Mesendoderm (in vitro differentiated cells): ENCODE measurements at regions not wholly inside any gene's neighbourhood (a gene's known extent, or its start where the extent isn't known, plus 50 kb on each side); places are given as distances from the start of the nearest gene placed in this dataset.
A peak's percentile ranks its signal among the peaks of the same experiment; 100 is the strongest.

Experiments used
- DNase-seq: peaks from one replicate; pipeline ENCODE4 v3.0.0; 2013
- H2AK5ac ChIP-seq: 2 replicates; pipeline ENCODE4 v1.6.1; 2013; ENCODE audit warnings: low read length, inconsistent platforms
- H2BK120ac ChIP-seq: 2 replicates; pipeline ENCODE4 v1.6.1; 2013; ENCODE audit warnings: low read depth, mild to moderate bottlenecking, low read length, moderate library complexity, mixed read lengths
- H2BK15ac ChIP-seq: replicated peaks from 2 replicates; pipeline ENCODE4 v1.6.1; 2013; ENCODE audit warnings: low read depth, mild to moderate bottlenecking, moderate library complexity
- H2BK5ac ChIP-seq: 2 replicates; pipeline ENCODE4 v1.6.1; 2013; ENCODE audit warnings: low read length, inconsistent platforms
- H3K18ac ChIP-seq: 2 replicates; pipeline ENCODE4 v1.6.1; 2013; ENCODE audit warnings: mild to moderate bottlenecking, low read length, mixed read lengths
- H3K23ac ChIP-seq: one replicate; pipeline ENCODE4 v1.6.1; 2013; ENCODE audit warnings: low read length
- H3K27ac ChIP-seq: 2 replicates; pipeline ENCODE4 v1.5.1; 2013; ENCODE audit warnings: low read depth, mild to moderate bottlenecking, inconsistent platforms, low read length, moderate library complexity
- H3K27me3 ChIP-seq: 2 replicates; pipeline ENCODE4 v1.6.1; 2013; ENCODE audit warnings: low read length, control low read depth, mild to moderate bottlenecking, inconsistent platforms; ENCODE audit not compliant: insufficient read depth, poor library complexity
- H3K36me3 ChIP-seq: 2 replicates; pipeline ENCODE4 v1.6.1; 2013; ENCODE audit warnings: low read length, inconsistent platforms; ENCODE audit not compliant: control insufficient read depth, insufficient read depth
- H3K4ac ChIP-seq: one replicate; pipeline ENCODE4 v1.6.1; 2013; ENCODE audit warnings: low read depth, mild to moderate bottlenecking, low read length, moderate library complexity
- H3K4me1 ChIP-seq: 2 replicates; pipeline ENCODE4 v1.6.1; 2013; ENCODE audit warnings: low read depth, low read length, inconsistent platforms; ENCODE audit not compliant: control insufficient read depth
- H3K4me2 ChIP-seq: 2 replicates; pipeline ENCODE4 v1.6.1; 2013; ENCODE audit warnings: low read length
- H3K4me3 ChIP-seq: 2 replicates; pipeline ENCODE4 v1.5.1; 2013; ENCODE audit warnings: mild to moderate bottlenecking, low read length
- H3K56ac ChIP-seq: one replicate; pipeline ENCODE4 v1.6.1; 2013; ENCODE audit warnings: low read length
- H3K79me1 ChIP-seq: 2 replicates; pipeline ENCODE4 v1.6.1; 2013; ENCODE audit warnings: low read length, inconsistent platforms
- H3K79me2 ChIP-seq: 2 replicates; pipeline ENCODE4 v1.6.1; 2013; ENCODE audit warnings: mild to moderate bottlenecking, low read length; ENCODE audit not compliant: control insufficient read depth, insufficient read depth
- H3K9ac ChIP-seq: 2 replicates; pipeline ENCODE4 v1.6.1; 2013; ENCODE audit warnings: low read length, inconsistent platforms
- H4K5ac ChIP-seq: one replicate; pipeline ENCODE4 v1.6.1; 2013; ENCODE audit warnings: low read length
- H4K8ac ChIP-seq: one replicate; pipeline ENCODE4 v1.6.1; 2013; ENCODE audit warnings: low read depth, mild to moderate bottlenecking, control low read depth, low read length, moderate library complexity
- WGBS: extraction: QIAGEN DNeasy Blood & Tissue Kit; methylation state at CpG from one replicate; pipeline ENCODE4 v1.1.7; 2013; ENCODE audit warnings: low lambda C conversion rate, missing lambda C conversion rate; ENCODE audit not compliant: insufficient coverage; ENCODE audit errors: extremely low coverage; 5-methylcytosine and 5-hydroxymethylcytosine counted together

DNA sequence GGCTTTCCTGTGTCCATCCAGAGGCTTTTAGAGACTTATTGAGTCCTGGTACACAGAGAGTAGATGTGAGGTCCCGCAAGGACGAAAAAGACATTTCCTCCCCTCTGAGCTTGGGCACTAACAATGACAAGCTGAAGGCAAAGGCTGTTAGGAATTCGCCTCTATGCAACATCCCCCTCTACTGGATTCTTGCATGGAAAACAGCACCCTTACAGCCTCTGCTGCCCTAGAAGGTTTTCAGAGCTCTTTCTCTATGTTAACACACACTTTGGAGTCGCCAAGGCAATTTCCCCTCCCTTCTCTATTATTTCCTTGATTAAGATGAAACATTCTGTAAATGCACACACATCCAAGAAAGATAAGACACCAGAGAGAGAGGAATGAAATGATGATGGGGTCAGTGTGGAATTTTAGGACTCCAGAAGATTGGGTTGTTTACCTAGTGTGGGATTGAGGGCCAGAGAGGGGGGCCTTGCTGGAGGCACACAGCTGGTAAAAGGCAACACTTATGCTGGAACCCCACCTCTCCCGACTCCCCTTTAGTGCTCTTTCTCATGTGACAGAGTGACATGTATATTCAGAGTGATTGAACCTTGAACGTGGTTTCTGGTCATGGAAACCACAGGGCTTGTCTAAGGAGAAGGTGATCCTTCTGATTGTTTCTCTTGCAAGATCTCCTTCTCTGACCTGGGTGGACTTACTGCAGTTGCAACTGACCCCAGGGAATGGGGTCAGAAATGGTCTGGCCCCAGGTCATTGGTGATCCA, 300.7 kb downstream of the CLIC5 start:
- WGBS = no CpG with 5 or more reads among the region's 6 CpGs
- no peak overlapping the region for H3K4me3 ChIP-seq
- no peaks in the 10 kb centered on the region for H3K79me2 ChIP-seq
- no peak overlapping the region for H4K5ac ChIP-seq
- H3K36me3 ChIP-seq = no peaks in the 10 kb centered on the region
- no peak overlapping the region for H3K27ac ChIP-seq
- no peak overlapping the region for H2BK120ac ChIP-seq
- no peak overlapping the region for H3K4me2 ChIP-seq
- no peak overlapping the region for H3K56ac ChIP-seq
- no peaks in the 10 kb centered on the region for H3K79me1 ChIP-seq
- peaks cover 3% of the 10 kb centered on the region for H3K4me1 ChIP-seq
- H4K8ac ChIP-seq = no peak overlapping the region
- H3K4ac ChIP-seq = no peak overlapping the region
- H3K23ac ChIP-seq = no peak overlapping the region
- H3K18ac ChIP-seq = no peak overlapping the region
- no peak overlapping the region for H2AK5ac ChIP-seq
- H2BK5ac ChIP-seq = no peak overlapping the region
- H2BK15ac ChIP-seq = no peak overlapping the region
- peak; percentile 92 for DNase-seq
- no peak overlapping the region for H3K9ac ChIP-seq
- no peaks in the 10 kb centered on the region for H3K27me3 ChIP-seq

DNA sequence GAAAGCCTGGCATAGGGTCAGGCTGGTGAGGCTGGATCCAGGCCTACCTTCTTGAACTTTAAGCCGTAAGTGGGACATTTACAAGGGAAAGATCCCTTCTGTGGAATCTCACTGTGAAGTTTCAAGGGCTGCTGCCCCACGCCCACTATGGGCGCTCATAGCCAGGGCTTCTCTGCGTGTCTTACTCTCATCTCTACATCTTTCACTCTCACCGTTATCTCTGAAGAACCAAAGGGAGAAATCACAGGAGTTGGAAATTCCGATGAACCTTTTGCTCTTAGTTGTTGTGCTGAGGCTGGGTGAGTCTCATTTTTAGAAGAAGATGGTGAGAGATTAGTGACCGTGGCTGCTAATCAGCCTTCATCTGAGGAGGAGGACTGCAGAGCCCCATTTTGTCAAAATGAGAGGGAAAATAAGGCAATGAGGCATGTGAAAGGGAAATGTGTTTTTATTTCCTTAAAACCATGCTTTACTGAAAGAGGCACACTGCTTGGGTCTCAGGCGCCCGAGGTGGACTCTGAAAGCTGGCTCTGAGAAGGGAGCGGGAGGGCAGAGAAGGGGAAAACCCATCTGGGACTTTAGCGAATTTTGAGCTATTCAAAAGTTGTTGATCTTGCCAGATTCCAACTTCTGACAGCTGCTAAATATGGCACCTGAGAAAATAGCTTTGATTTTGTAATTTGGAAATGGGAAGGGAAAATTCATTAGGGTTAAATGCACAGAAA, 301.5 kb downstream of the CLIC5 start:
- DNase-seq = no peak
- H3K23ac ChIP-seq = no peak overlapping the region
- H2BK5ac ChIP-seq = no peak overlapping the region
- H4K5ac ChIP-seq = no peak overlapping the region
- H4K8ac ChIP-seq = no peak overlapping the region
- H3K9ac ChIP-seq = peak overlapping the region; percentile 7
- H3K27ac ChIP-seq = no peak overlapping the region
- peak overlapping the region; percentile 36 for H3K56ac ChIP-seq
- no peak overlapping the region for H2BK120ac ChIP-seq
- H3K4me1 ChIP-seq = peaks cover 3% of the 10 kb centered on the region
- no peaks in the 10 kb centered on the region for H3K79me1 ChIP-seq
- peak overlapping the region; percentile 11 for H3K18ac ChIP-seq
- H3K36me3 ChIP-seq = no peaks in the 10 kb centered on the region
- WGBS = no CpG with 5 or more reads among the region's 11 CpGs
- no peak overlapping the region for H3K4me3 ChIP-seq
- H3K4ac ChIP-seq = no peak overlapping the region
- H3K27me3 ChIP-seq = no peaks in the 10 kb centered on the region
- H3K79me2 ChIP-seq = no peaks in the 10 kb centered on the region
- H3K4me2 ChIP-seq = no peak overlapping the region
- H2BK15ac ChIP-seq = no peak overlapping the region
- H2AK5ac ChIP-seq = no peak overlapping the region
